ELR (cell line): ENCODE measurements at regions not wholly inside any gene's neighbourhood (a gene's known extent, or its start where the extent isn't known, plus 50 kb on each side); places are given as distances from the start of the nearest gene placed in this dataset.
"Not testable (repeated sequence)": the region's sequence is repeated elsewhere in the genome, so short reads cannot be mapped to it uniquely, and the experiment has no call there.

Experiments used
- DNase-seq: peaks from one replicate; pipeline ENCODE4 v3.0.0-alpha.2; 2015; ENCODE audit warnings: low read depth

DNA sequence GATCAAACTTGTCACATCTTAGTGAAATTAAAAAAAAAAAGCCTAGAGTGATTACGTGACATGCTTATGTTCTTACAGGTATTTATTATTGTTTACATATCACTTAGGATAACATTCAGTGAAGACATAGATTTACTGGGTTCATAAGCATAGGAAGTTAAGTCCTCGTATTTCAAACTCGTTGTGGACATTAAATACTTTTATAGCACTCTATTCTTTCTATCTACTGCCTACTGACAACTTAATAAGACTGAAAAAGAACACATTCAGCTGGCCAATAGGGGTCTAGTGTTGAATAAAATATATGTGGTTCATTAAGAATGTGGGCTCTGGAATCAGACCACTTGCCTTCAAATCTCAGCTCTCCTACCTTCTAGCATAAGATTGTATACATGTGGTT, 1927.4 kb downstream of the PCDH9 start:
- no peak for DNase-seq

GRCh38 chr13:65301506-65301905, 1928.6 kb downstream of the PCDH9 start:
- no peak for DNase-seq

GRCh38 chr13:65300220-65300619, 1929.9 kb downstream of the PCDH9 start:
- DNase-seq = no peak

- no peak for DNase-seq
These were observed 1936.5 kb downstream of the PCDH9 start for GRCh38 chr13:65293530-65294198.

DNA sequence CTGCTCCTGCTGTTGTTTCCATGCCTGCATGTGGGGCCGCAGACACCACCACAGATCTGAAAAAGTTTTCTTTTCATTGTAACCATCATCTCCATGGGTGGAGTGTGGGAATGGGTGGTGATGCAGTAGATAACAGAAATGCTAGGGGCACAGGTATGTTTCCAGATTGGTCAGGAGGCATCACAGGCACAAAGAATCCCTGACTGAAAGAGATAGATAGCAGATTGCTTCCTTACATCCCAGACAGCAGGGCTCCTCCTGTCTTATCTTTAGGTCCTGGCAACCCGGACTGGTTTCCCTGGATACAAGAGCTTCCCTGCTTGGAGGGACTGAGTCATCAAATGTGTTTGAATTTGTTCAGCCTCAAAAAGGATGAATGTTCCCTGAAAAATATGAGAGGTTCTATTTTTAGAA, 1937.6 kb downstream of the PCDH9 start:
- peak; percentile 67 for DNase-seq

- no peak for DNase-seq
These were observed 1942.7 kb downstream of the PCDH9 start for GRCh38 chr13:65287405-65287804.

GRCh38 chr13:65275838-65276630, 1954.1 kb downstream of the PCDH9 start:
- no peak for DNase-seq

DNA sequence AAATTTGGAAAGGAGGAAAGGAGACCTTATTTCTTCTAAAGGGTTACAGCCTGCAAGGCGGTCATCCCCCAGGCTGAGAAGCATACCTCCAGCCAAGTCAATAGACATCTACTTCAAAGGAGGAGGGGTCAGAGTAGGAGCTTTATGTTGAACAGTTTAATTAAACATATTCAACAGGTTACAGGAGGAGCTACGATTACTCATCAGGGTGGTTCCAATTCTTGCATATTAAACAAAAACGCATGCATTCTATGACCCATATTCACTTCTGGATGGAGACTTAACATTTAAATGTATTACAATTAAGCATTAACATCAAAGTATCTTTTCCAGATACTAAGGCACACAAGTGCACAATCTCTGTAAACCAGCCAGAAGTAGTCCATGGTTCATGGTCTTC, 1955.0 kb downstream of the PCDH9 start:
- no peak for DNase-seq

DNA sequence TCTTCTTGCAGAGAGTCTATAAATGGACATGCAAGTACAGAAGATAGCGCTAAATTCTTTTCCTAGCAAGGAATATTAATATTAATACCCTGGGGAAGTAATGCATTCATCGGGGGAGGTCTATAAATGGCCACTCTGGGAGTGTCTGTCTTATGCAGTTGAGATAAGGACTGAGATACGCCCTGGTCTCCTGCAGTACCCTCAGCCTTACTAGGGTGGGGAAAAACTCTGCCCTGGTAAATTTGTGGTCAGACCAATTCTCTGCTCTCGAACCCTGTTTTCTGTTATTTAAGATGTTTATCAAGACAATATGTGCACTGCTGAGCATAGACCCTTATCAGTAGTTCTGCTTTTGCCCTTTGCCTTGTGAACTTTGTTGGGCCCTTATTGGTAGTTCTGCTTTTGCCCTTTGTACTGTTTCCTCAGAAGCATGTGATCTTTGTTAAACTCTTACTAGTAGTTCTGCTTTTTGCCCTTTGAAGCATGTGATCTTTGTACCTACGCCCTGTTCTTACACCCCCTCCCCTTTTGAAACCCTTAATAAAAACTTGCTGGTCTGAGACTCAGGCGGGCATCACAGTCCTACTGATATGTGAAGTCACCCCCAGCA, 1956.2 kb downstream of the PCDH9 start:
- not testable (repeated sequence) for DNase-seq

DNA sequence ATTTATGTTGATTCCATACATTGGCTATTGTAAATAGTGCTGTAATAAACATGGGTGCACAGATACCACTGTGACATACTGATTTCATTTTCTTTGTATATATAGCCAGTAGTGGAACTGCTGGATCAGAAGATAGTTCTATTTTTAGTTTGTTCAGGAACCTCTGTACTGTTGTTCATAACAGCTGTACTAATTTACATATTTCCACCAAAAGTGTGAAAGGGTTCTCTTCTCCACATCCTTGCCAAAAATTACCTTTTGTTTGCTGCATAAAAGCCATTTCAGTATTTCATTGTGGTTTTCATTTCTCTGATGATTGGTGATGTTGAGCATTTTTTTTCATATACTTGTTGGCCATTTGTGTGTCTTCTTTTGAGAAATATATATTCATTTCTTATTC, 1962.1 kb downstream of the PCDH9 start:
- DNase-seq = no peak

GRCh38 chr13:65265988-65266387, 1964.1 kb downstream of the PCDH9 start:
- no peak for DNase-seq

DNA sequence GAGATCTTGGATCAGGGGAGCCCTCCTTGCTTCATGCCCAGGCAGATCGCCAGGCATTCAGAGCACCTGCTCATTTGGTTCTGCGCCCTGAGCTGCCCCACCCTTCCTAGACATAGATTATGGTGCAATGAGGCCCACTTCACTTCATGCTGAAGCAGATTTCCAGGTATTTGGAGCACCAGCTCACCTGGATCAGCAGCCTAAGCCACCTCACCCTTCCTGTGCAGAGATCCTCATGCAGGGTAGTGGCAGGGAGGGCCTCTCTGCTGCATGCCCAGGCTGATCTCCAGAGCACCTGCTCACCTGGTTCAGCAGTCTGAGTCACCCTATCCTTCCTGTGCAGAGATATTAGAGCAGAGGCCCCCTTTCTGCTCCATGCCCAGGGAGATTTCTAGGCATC, 1966.1 kb downstream of the PCDH9 start:
- DNase-seq = no peak

DNA sequence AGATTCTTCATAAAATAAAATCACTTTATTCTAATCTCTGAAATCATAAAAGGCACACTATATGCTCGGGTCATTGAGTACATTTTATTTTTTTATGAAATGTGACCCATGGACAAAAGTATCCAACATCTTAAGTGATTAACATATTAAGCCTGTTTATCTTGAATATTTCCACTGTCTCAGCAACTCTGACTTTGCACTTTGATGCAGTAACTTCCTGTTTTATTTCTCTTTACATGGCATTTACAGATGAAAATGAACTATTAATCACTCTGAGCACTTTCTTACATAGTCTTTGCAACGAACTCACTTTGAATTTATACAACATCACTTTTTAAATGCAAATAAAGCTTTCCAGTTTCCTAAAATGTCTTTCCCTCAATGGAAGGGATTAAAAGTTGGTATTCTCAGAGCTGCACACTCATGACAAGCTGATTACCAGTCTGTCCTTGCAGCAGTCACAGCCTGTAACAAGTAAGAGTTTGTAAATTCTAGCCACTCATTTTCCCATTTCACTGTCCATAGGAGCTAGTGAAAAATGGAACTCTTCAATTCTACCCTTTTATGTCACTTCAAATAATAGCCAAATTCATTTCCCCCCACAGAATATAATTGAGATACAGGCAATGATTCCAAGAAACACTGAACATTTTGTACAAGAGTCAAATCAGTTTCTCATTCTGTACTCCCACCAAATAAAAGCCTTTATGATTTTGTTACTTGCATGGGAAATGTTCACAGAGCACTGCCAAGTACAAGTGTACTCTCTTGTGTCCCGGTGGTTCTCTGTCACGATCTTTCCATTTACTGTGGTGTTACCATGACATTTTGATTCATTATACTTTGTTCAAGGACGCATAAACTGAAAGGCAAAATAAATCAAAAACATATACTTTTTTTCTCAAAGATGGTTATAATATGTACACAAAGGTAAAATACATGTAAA, 1968.9 kb downstream of the PCDH9 start:
- DNase-seq = peak; percentile 7

DNA sequence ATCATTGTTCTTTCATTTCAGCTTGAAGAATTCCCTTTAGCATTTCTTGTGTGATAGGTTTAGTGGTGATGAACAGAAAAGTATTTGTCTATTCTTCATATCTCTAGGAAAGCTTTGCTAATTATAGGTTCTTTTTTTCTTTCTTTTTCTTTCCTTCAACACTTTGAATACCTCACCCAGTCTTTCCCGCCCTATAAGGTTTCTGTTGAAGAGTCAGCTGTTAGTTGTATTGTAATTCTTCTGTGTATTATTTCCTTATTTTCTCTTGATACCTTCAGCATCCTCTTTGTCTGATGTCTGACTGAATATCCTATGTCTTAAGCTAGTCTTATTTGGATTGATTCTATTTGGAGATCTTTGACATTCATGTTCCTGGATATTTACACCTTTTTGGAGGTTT, 1989.4 kb downstream of the PCDH9 start:
- DNase-seq = no peak

DNA sequence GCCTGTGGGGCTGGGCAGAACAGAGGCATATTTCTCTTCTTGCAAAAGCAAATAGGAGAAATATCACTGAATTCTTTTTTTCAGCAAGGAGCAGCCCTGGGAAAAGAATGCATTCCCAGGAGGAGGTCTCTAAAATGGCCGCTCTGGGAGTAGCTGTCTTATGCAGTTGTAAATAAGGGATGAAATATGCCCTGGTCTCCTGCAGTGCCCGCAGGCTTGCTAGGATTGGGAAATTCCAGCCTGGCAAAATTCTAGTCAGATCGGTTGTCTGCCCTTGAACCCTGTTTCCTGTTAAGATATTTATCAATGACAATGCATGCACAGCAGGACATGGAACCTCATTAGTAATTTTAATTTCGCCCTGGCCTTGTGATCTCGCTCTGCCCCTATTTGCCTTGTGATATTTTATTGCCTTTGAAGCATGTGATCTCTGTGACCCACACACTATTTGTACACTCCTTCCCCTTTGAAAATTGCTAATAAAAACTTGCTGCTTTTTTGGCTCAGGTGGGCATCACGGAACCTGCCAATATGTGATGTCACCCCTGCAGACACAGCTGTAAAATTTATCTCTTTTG, 1993.2 kb downstream of the PCDH9 start:
- no peak for DNase-seq

DNA sequence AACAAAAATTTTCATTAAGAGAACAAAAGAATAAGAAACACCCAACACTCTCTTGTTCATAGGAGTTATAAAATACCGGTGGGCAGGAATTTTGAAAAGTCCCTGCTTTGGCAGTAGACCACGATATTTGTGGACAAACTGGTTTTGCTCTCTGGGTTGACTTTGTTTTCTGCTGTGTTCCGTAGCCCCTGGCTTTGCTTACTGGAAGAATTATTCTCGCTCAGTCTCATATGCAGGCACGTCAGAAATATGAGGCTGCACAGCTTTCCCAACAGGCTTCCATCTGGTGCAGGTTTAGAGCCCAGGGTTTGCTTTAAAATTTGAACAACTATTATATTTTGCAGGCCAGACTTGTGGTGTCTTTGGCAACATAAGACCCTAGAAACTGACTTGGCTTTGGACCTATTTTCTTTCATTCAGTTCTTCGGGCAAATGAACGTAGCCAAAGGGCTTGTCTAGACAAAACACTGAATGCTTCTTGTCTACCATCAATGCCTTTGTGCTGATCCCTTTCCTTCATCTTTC, 2012.6 kb downstream of the PCDH9 start:
- no peak for DNase-seq

DNA sequence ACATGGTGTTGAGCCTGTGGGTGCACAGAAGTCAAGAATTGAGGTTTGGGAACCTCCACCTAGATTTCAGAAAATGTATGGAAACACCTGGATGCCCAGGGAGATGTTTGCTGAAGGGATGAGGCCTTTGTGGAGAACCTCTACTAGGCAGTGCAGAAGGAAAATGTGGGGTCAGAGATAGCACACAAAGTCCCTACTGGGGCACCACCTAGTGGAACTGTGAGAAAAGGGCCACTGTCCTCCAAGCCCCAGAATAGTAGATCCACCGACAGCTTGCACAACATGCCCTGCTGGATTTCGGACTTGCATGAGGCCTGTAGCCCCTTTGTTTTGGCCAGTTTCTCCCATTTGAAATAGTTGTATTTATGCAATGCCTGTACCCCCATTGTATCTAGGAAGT, 2027.3 kb downstream of the PCDH9 start:
- DNase-seq = peak; percentile 22

DNA sequence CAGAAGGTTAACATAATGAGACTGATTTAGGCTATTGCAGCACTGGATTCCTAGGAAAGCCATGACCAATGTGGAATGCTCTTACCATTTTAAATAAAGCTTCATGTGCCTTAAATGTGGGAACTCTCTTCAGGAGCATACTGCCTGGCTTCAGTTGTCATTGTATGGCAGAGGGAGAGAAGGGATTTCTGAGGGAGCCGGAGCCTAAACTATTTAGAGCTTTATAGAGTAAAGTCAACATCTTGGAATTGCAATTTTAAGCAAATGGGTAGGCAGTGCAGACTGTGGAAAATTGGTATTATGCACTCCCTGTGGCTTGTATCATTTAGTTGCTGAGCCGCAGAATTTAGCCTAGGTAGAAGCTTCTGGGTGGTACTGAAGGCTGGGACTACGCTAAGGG, 2041.4 kb downstream of the PCDH9 start:
- DNase-seq = no peak

- DNase-seq = no peak
These were observed 2062.1 kb downstream of the PCDH9 start for GRCh38 chr13:65168026-65168425.

DNA sequence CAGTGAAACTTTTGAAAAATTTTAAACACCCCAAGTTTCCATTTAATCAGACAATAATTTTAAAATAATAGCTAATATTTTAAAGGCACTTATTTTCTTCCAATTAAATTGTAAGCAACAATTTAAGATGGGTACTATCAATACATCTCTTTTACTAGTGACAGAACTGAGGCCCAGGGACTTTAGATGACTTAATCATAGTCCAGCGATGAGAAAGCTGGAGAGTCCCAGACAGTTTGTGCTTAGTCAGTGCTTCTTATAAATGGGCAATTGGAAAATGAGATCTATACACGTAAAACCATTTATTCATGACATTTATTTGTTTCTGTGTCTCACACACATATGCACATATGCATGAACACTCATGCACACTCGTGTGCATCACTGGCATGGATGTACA, 2063.5 kb downstream of the PCDH9 start:
- no peak for DNase-seq

DNA sequence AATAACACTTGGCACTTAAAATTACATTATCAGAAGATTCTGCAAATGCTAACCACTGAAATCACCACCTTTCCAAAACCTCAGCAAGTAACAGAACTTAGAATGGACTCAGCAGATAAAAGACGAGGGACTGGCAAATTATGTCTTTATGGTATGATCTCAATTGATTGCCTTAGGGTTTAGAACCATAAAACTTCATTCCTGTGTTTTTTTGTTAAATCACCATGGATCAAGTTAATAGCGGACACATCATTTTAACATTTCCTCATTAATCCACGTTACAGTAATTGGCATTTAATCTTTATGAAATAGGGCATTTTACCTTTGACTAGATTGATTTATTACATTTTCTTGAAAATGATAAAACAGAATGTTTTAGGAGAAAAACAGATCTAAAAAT, 2070.3 kb downstream of the PCDH9 start:
- no peak for DNase-seq

DNA sequence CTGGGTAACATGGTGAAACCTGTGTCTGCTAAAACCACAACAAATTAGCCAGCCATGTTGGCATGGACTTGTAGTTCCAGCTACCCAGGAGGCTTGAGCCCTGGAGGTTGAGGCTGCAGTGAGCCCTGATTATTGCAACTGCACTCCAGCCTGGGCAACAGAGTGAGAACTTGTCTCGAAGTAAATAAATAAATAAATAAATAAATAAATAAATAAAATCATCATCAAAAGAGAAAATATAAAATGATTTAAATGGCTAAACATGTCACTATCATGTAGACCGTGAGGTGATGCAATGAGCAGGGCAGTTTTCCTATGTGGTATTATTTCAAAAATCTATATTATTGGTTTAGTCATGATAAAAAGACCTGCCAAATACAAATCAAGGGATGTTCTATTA, 2074.3 kb downstream of the PCDH9 start:
- DNase-seq = no peak
